WTC11 (cell line): ENCODE measurements at regions not wholly inside any gene's neighbourhood (a gene's known extent, or its start where the extent isn't known, plus 50 kb on each side); places are given as distances from the start of the nearest gene placed in this dataset.
A peak's percentile ranks its signal among the peaks of the same experiment; 100 is the strongest.

Experiments
- ATAC-seq: fragments of 200-7000 bp; cut with Tn5 transposase; 2 replicates; pipeline ENCODE4 v1.10.0; 2021; ENCODE audit warnings: mild to moderate bottlenecking, moderate library complexity
- CTCF ChIA-PET: fragments of 300-600 bp; sonication (Branson Sonifier 250); formaldehyde crosslinking; loops from one replicate; lab custom pipeline; 2021; ENCODE audit warnings: antibody characterized with exemption; lab: Charles Lee
- POLR2A ChIA-PET: fragments of 350-600 bp; sonication (Branson Sonifier 250); formaldehyde crosslinking; loops from one replicate; lab custom pipeline; 2021; ENCODE audit warnings: antibody characterized with exemption; lab: Charles Lee
- DNase-seq: peaks from one replicate; pipeline ENCODE4 v3.0.0; 2021; ENCODE audit warnings: low spot score
- H3K27ac Mint-ChIP-seq: 2 replicates; pipeline ENCODE4 v1.8.0; 2021; ENCODE audit warnings: mixed read lengths
- H3K27me3 Mint-ChIP-seq: 2 replicates; pipeline ENCODE4 v1.8.0; 2021; ENCODE audit warnings: low read depth, mild to moderate bottlenecking, moderate library complexity, mixed read lengths
- H3K36me3 Mint-ChIP-seq: 2 replicates; pipeline ENCODE4 v1.8.0; 2021; ENCODE audit warnings: mixed read lengths
- H3K4me1 Mint-ChIP-seq: 2 replicates; pipeline ENCODE4 v1.8.0; 2022; ENCODE audit warnings: mixed read lengths
- H3K4me3 Mint-ChIP-seq: 2 replicates; pipeline ENCODE4 v1.8.0; 2021; ENCODE audit warnings: mild to moderate bottlenecking, moderate library complexity, mixed read lengths
- H3K9me3 Mint-ChIP-seq: 2 replicates; pipeline ENCODE4 v1.8.0; 2021; ENCODE audit warnings: mixed read lengths
- ATF6 ChIP-seq: sonication (generic); formaldehyde crosslinking; IDR thresholded peaks from 2 replicates; pipeline ENCODE4 v1.8.1; 2023; ENCODE audit warnings: mild to moderate bottlenecking, missing genetic modification reagents
- CREM ChIP-seq: sonication (generic); formaldehyde crosslinking; IDR thresholded peaks from 2 replicates; pipeline ENCODE4 v1.8.1; 2022; ENCODE audit warnings: mild to moderate bottlenecking, missing genetic modification reagents, moderate library complexity
- CTCF ChIP-seq: fragments of 200-600 bp; IDR thresholded peaks from 2 replicates; pipeline ENCODE4 v1.8.0; 2022; ENCODE audit warnings: antibody characterized with exemption
- EMX1 ChIP-seq: fragments of 250-450 bp; sonication (Bioruptor Pico); IDR thresholded peaks from 2 replicates; pipeline ENCODE4 v1.8.0; 2021; ENCODE audit warnings: mild to moderate bottlenecking
- ESRRA ChIP-seq: sonication (generic); formaldehyde crosslinking; IDR thresholded peaks from 2 replicates; pipeline ENCODE4 v1.8.1; 2022; ENCODE audit warnings: mild to moderate bottlenecking, missing genetic modification reagents, borderline replicate concordance
- GABPB1 ChIP-seq: sonication (generic); formaldehyde crosslinking; IDR thresholded peaks from 2 replicates; pipeline ENCODE4 v1.8.1; 2023; ENCODE audit warnings: mild to moderate bottlenecking, missing genetic modification reagents
- HMGA2 ChIP-seq: fragments of 250-450 bp; sonication (Bioruptor Pico); IDR thresholded peaks from 2 replicates; pipeline ENCODE4 v1.4.0; 2021; ENCODE audit warnings: mild to moderate bottlenecking, moderate library complexity
- IRF2 ChIP-seq: sonication (generic); formaldehyde crosslinking; IDR thresholded peaks from 2 replicates; pipeline ENCODE4 v1.8.0; 2022; ENCODE audit warnings: low read depth, missing genetic modification reagents, borderline replicate concordance
- MAX ChIP-seq: sonication (generic); formaldehyde crosslinking; IDR thresholded peaks from 2 replicates; pipeline ENCODE4 v1.8.0; 2022; ENCODE audit warnings: mild to moderate bottlenecking, missing genetic modification reagents
- MLX ChIP-seq: sonication (generic); formaldehyde crosslinking; IDR thresholded peaks from 2 replicates; pipeline ENCODE4 v1.8.1; 2023; ENCODE audit warnings: mild to moderate bottlenecking, missing genetic modification reagents, moderate library complexity
- NFYB ChIP-seq: sonication (generic); formaldehyde crosslinking; conservative IDR thresholded peaks from 2 replicates; pipeline ENCODE4 v1.8.0; 2022; ENCODE audit warnings: low read depth, missing genetic modification reagents
- PRRX2 ChIP-seq: fragments of 250-450 bp; sonication (Bioruptor Pico); IDR thresholded peaks from 2 replicates; pipeline ENCODE4 v1.8.0; 2021; ENCODE audit warnings: mild to moderate bottlenecking
- SOX15 ChIP-seq: fragments of 250-450 bp; sonication (Bioruptor Pico); IDR thresholded peaks from 2 replicates; pipeline ENCODE4 v1.9.0; 2021; ENCODE audit warnings: mild to moderate bottlenecking
- TEAD1 ChIP-seq: sonication (generic); formaldehyde crosslinking; IDR thresholded peaks from 2 replicates; pipeline ENCODE4 v1.8.0; 2022; ENCODE audit warnings: mild to moderate bottlenecking, missing genetic modification reagents
- ZNF232 ChIP-seq: sonication (generic); formaldehyde crosslinking; IDR thresholded peaks from 2 replicates; pipeline ENCODE4 v1.8.0; 2022; ENCODE audit warnings: mild to moderate bottlenecking, missing genetic modification reagents
- ZNF263 ChIP-seq: sonication (generic); formaldehyde crosslinking; IDR thresholded peaks from 2 replicates; pipeline ENCODE4 v1.8.1; 2022; ENCODE audit warnings: low read depth, mild to moderate bottlenecking, moderate library complexity, missing genetic modification reagents
- ZNF423 ChIP-seq: fragments of 250-450 bp; sonication (Bioruptor Pico); IDR thresholded peaks from 2 replicates; pipeline ENCODE4 v2.1.2; 2022; ENCODE audit warnings: mild to moderate bottlenecking, moderate library complexity
- ZNF425 ChIP-seq: fragments of 250-450 bp; sonication (Bioruptor Pico); conservative IDR thresholded peaks from 2 replicates; pipeline ENCODE4 v1.9.0; 2021; ENCODE audit warnings: mild to moderate bottlenecking
- ZNF532 ChIP-seq: fragments of 250-450 bp; sonication (Bioruptor Pico); IDR thresholded peaks from 2 replicates; pipeline ENCODE4 v1.9.0; 2021; ENCODE audit warnings: mild to moderate bottlenecking, borderline replicate concordance

GRCh38 chr4:84258905-84259830 lies 239.9 kb downstream of the NKX6-1 start:
- ChIA-PET POLR2A (no interaction called here), CTCF (interaction anchor here (1.0 to 1.6 kb wide), 6 partner anchors 10 to 614 kb away, joined by 3 to 5 read pairs (median 4); no protein-coding TSS in a partner anchor)
- H3K4me1 Mint-ChIP-seq = peaks cover 9% of the 10 kb centered on the region
- no peak overlapping the region for H3K4me3 Mint-ChIP-seq
- H3K9me3 Mint-ChIP-seq = peaks cover 19% of the 10 kb centered on the region; the same call in 1 of the 2 replicates
- H3K27ac Mint-ChIP-seq = no peak overlapping the region
- 0 out of 2 replicates have a peak, but pooled peaks have one; percentile 27 for TF ChIP-seq TEAD1 (CRISPR knock-in tag)
- no peak for TF ChIP-seq ESRRA (CRISPR knock-in tag)
- peak; percentile 60 for TF ChIP-seq CTCF
- TF ChIP-seq IRF2 (CRISPR knock-in tag) = no peak
- TF ChIP-seq HMGA2 (CRISPR knock-in tag) = peak; percentile 34; the same call in 1 of the 2 replicates
- ATAC-seq = peak; percentile 94
- H3K36me3 Mint-ChIP-seq = peaks cover 10% of the 10 kb centered on the region; the same call in 1 of the 2 replicates
- no peaks in the 10 kb centered on the region for H3K27me3 Mint-ChIP-seq
- no peak for DNase-seq

GRCh38 chr4:84254537-84254936 lies 244.6 kb downstream of the NKX6-1 start:
- H3K4me3 Mint-ChIP-seq = no peak overlapping the region
- no peak for ATAC-seq
- no peak for DNase-seq
- H3K27me3 Mint-ChIP-seq = no peaks in the 10 kb centered on the region
- H3K36me3 Mint-ChIP-seq = peaks cover 4% of the 10 kb centered on the region; the same call in 1 of the 2 replicates
- TF ChIP-seq ZNF425 (CRISPR knock-in tag) (no peak), CREM (CRISPR knock-in tag) (no peak), ZNF232 (CRISPR knock-in tag) (no peak), ZNF532 (CRISPR knock-in tag) (no peak)
- no peak overlapping the region for H3K27ac Mint-ChIP-seq
- 0 out of 2 replicates have a peak, but pooled peaks cover 3% of the 10 kb centered on the region for H3K4me1 Mint-ChIP-seq
- ChIA-PET POLR2A (no interaction called here), CTCF (no interaction called here)
- H3K9me3 Mint-ChIP-seq = peaks cover 10% of the 10 kb centered on the region

GRCh38 chr4:84249521-84249920 lies 249.6 kb downstream of the NKX6-1 start:
- no peak overlapping the region for H3K4me3 Mint-ChIP-seq
- no peak for ATAC-seq
- CTCF ChIA-PET = interaction anchor here (1.0 to 1.3 kb wide), 3 partner anchors 10 to 233 kb away, joined by 4 to 5 read pairs (median 5); no protein-coding TSS in a partner anchor
- POLR2A ChIA-PET = no interaction called here
- H3K27me3 Mint-ChIP-seq = no peaks in the 10 kb centered on the region; the same call in 1 of the 2 replicates
- H3K27ac Mint-ChIP-seq = no peak overlapping the region
- 0 out of 2 replicates have a peak, but pooled peaks cover 2% of the 10 kb centered on the region for H3K36me3 Mint-ChIP-seq
- peaks cover 10% of the 10 kb centered on the region for H3K9me3 Mint-ChIP-seq
- H3K4me1 Mint-ChIP-seq = no peaks in the 10 kb centered on the region
- no peak for DNase-seq
- TF ChIP-seq ZNF423 (CRISPR knock-in tag) (no peak), GABPB1 (CRISPR knock-in tag) (no peak), MAX (CRISPR knock-in tag) (no peak), ZNF263 (CRISPR knock-in tag) (no peak), ESRRA (CRISPR knock-in tag) (no peak), PRRX2 (CRISPR knock-in tag) (no peak), EMX1 (CRISPR knock-in tag) (no peak), SOX15 (no peak), ATF6 (CRISPR knock-in tag) (no peak), NFYB (no peak), MLX (CRISPR knock-in tag) (no peak)
